Activated CD8-positive, alpha-beta T cell treated with anti-CD3 and anti-CD28 coated beads, Interleukin-2, amount 10 ng/mL, durations not matched to agents 7 days and 5 days (primary cell): ENCODE measurements at regions not wholly inside any gene's neighbourhood (a gene's known extent, or its start where the extent isn't known, plus 50 kb on each side); places are given as distances from the start of the nearest gene placed in this dataset.

Source experiments
- ATAC-seq: fragments of 150-1000 bp; cut with Tn5 transposase; one replicate; pipeline ENCODE4 v1.10.0; 2021; ENCODE audit warnings: moderate library complexity
- CTCF ChIA-PET: fragments of 350-600 bp; sonication (Branson Sonifier 250); formaldehyde crosslinking; loops from one replicate; lab custom pipeline; 2021; ENCODE audit warnings: antibody characterized with exemption; lab: Charles Lee
- POLR2A ChIA-PET: fragments of 350-600 bp; sonication (Branson Sonifier 250); formaldehyde crosslinking; loops from one replicate; lab custom pipeline; 2021; ENCODE audit warnings: antibody characterized with exemption; lab: Charles Lee
- DNase-seq: peaks from one replicate; pipeline ENCODE4 v3.0.0-alpha.2; 2020
- H3K27ac Mint-ChIP-seq: one replicate; pipeline ENCODE4 v1.8.0; 2021; ENCODE audit warnings: mild to moderate bottlenecking, mixed read lengths
- H3K27me3 Mint-ChIP-seq: one replicate; pipeline ENCODE4 v1.8.0; 2021; ENCODE audit warnings: low read depth, mixed read lengths
- H3K36me3 Mint-ChIP-seq: one replicate; pipeline ENCODE4 v1.8.0; 2021; ENCODE audit warnings: low read depth, mixed read lengths
- H3K4me1 Mint-ChIP-seq: one replicate; pipeline ENCODE4 v1.8.0; 2021; ENCODE audit warnings: low read depth, mixed read lengths
- H3K4me3 Mint-ChIP-seq: one replicate; pipeline ENCODE4 v1.8.0; 2021; ENCODE audit warnings: mild to moderate bottlenecking, mixed read lengths
- H3K9me3 Mint-ChIP-seq: one replicate; pipeline ENCODE4 v1.8.0; 2022; ENCODE audit warnings: mixed read lengths; ENCODE audit not compliant: insufficient read depth

GRCh38 chr11:33944693-33945424, 53.0 kb upstream of the LMO2 start:
- H3K27me3 Mint-ChIP-seq, result peaks cover 6% of the 10 kb centered on the region
- no peak overlapping the region for H3K4me3 Mint-ChIP-seq
- H3K9me3 Mint-ChIP-seq, result no peaks in the 10 kb centered on the region
- CTCF ChIA-PET, result interaction anchor here (0.6 kb wide), 1 partner anchor 137 kb away, joined by 3 read pairs; no protein-coding TSS in a partner anchor
- POLR2A ChIA-PET, result no interaction called here
- no peaks in the 10 kb centered on the region for H3K4me1 Mint-ChIP-seq
- H3K27ac Mint-ChIP-seq, result no peak overlapping the region
- ATAC-seq (no peak), DNase-seq (no peak)
- H3K36me3 Mint-ChIP-seq, result no peaks in the 10 kb centered on the region

DNA sequence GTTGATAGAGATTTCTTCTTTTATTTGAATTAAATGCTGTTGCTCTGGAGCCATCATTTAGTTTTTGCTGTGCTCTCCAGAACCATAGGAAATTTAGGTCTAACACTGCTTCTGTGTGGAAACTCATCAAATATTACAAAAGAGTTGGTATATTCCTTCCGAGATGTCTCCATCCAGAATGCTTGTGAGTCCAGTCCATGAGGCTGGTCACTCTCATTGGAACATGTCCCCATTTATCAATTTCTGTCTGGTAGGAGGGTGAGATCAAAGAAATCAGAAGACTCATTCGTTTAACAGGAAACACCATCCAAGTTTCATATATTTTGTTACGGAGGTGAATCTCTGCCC, 52.4 kb upstream of the LMO2 start:
- POLR2A ChIA-PET, result no interaction called here
- Mint-ChIP-seq H3K27me3 (peaks cover 6% of the 10 kb centered on the region), H3K4me1 (no peaks in the 10 kb centered on the region), H3K4me3 (no peak overlapping the region), H3K27ac (no peak overlapping the region), H3K36me3 (no peaks in the 10 kb centered on the region), H3K9me3 (no peaks in the 10 kb centered on the region)
- no peak for DNase-seq
- CTCF ChIA-PET, result no interaction called here
- no peak for ATAC-seq

- ATAC-seq, result no peak
- H3K27ac Mint-ChIP-seq, result no peak overlapping the region
Observed at GRCh38 chr11:33942954-33943353, 51.1 kb upstream of the LMO2 start.

GRCh38 chr11:33941637-33942160, 49.8 kb upstream of the LMO2 start:
- no peak overlapping the region for H3K27ac Mint-ChIP-seq
- peaks cover 5% of the 10 kb centered on the region for H3K27me3 Mint-ChIP-seq
- H3K4me3 Mint-ChIP-seq, result no peak overlapping the region
- ATAC-seq (no peak), DNase-seq (no peak)
- no peaks in the 10 kb centered on the region for H3K36me3 Mint-ChIP-seq
- no peaks in the 10 kb centered on the region for H3K4me1 Mint-ChIP-seq
- H3K9me3 Mint-ChIP-seq, result no peaks in the 10 kb centered on the region
- POLR2A ChIA-PET, result no interaction called here
- CTCF ChIA-PET, result no interaction called here

More at GRCh38 chr11:33942954-33943353, 51.1 kb upstream of the LMO2 start:
- H3K4me3 Mint-ChIP-seq, result no peak overlapping the region
- H3K36me3 Mint-ChIP-seq, result no peaks in the 10 kb centered on the region
- peaks cover 3% of the 10 kb centered on the region for H3K27me3 Mint-ChIP-seq
- H3K4me1 Mint-ChIP-seq, result no peaks in the 10 kb centered on the region
- CTCF ChIA-PET, result no interaction called here
- no peak for DNase-seq
- no peaks in the 10 kb centered on the region for H3K9me3 Mint-ChIP-seq
- POLR2A ChIA-PET, result interaction anchor here (0.7 kb wide), 1 partner anchor 1487 kb away, joined by 3 read pairs; no protein-coding TSS in a partner anchor
